Heart left ventricle (tissue), 16 donors: ENCODE measurements at regions not wholly inside any gene's neighbourhood (a gene's known extent, or its start where the extent isn't known, plus 50 kb on each side); places are given as distances from the start of the nearest gene placed in this dataset.
"Not testable (repeated sequence)": the region's sequence is repeated elsewhere in the genome, so short reads cannot be mapped to it uniquely, and the experiment has no call there.

Experiments used
- ATAC-seq, 4 donors: fragments of 200-7000 bp; cut with Tn5 transposase; one replicate each; pipeline ENCODE4 v1.9.1; 2020 to 2022; ENCODE audit warnings: moderate library complexity in 4 of 4, mild to moderate bottlenecking in 3 of 4, moderate number of reproducible peaks in 1 of 4
- DNase-seq, 5 donors: peaks; one replicate each; pipeline ENCODE4 v3.0.0-alpha.2; 2020
- H3K27ac ChIP-seq, 12 donors: fragments of 200-600 bp; sonication (generic) in 4 of 12; one replicate each; pipeline versions ENCODE4 v1.5.0 to v1.8.0; 2016 to 2022; ENCODE audit warnings: mild to moderate bottlenecking in 2 of 12
- H3K27me3 ChIP-seq, 9 donors: fragments of 200-600 bp; sonication (generic) in 2 of 9; one replicate each; pipeline versions ENCODE4 v1.5.1 to v1.8.0; 2016 to 2022; ENCODE audit warnings: mild to moderate bottlenecking in 3 of 9
- H3K36me3 ChIP-seq, 9 donors: fragments of 200-600 bp; sonication (generic) in 2 of 9; one replicate each; pipeline versions ENCODE4 v1.5.0 to v1.8.0; 2018 to 2022; ENCODE audit warnings: mild to moderate bottlenecking in 2 of 9
- H3K4me1 ChIP-seq, 12 donors: fragments of 200-600 bp; sonication (generic) in 4 of 12; one replicate each; pipeline versions ENCODE4 v1.5.0 to v1.8.0; 2016 to 2022; ENCODE audit warnings: mild to moderate bottlenecking in 3 of 12
- H3K4me3 ChIP-seq, 12 donors: fragments of 200-600 bp; sonication (generic) in 4 of 12; one replicate each; pipeline versions ENCODE4 v1.5.0 to v1.8.0; 2017 to 2022; ENCODE audit warnings: mild to moderate bottlenecking in 9 of 12, moderate library complexity in 4 of 12
- H3K9me3 ChIP-seq, 12 donors: fragments of 200-600 bp; sonication (generic) in 4 of 12; one replicate each; pipeline versions ENCODE4 v1.5.0 to v1.8.0; 2016 to 2022; ENCODE audit warnings: mild to moderate bottlenecking in 1 of 12
- CTCF ChIP-seq, 12 donors: fragments of 200-600 bp; sonication (generic) in 4 of 12; IDR thresholded peaks; one replicate each; pipeline versions ENCODE4 v1.5.0 to v1.8.0; 2018 to 2022; ENCODE audit warnings: antibody characterized with exemption in 12 of 12, mild to moderate bottlenecking in 5 of 12
- POLR2A ChIP-seq, 2 donors: fragments of 450-650 bp; IDR thresholded peaks; one replicate each; pipeline ENCODE4 v1.6.1; 2017; ENCODE audit warnings: antibody characterized with exemption in 2 of 2, mild to moderate bottlenecking in 2 of 2, moderate library complexity in 2 of 2
- WGBS, 4 donors: extraction: QIAGEN DNeasy Blood & Tissue Kit in 2 of 4; methylation state at CpG; one replicate each; pipeline versions ENCODE4 v1.1.5 to v1.1.7; 2013 to 2018; 5-methylcytosine and 5-hydroxymethylcytosine counted together
- intact Hi-C, 10 donors: fragments of 100-400 bp; cut with DNase I; formaldehyde crosslinking; loops; one replicate each; pipeline versions ENCODE4 v1.11.1 to v1.14.2; 2022
- donor health status: ischemic (EF 13 %, LVEDD 7.1; RV severe dilation, severe dysfunction).
- donor health status: healthy with polysubstance abuse.
- donor health status: DM: no; HTN: yes; CAD: no.
- donor health status: DM: no; HTN: no; CAD: no.
- donor health status: ischemic (EF 25% LVEDD 6.9; RV normal size, moderate dysfunction).
- donor health status: ischemic (EF 25% LVEDD 5.7; RV mildly dilated, moderate dysfunction).
- donor health status: healthy.
- donor health status: DM: yes; HTN: yes; CAD: no.
- donor health status: ischemic (EF 35%, LVEDD 5.7; RV mildly dilated, moderate dysfunction).
- donor health status: nonischemic (EF 11% LVEDD 7.7; RV severe dilation, severe dysfunction).
- donor health status: DM: yes; HTN: yes; CAD: no.
- donor health status: PGD.
- donor health status: ischemic (EF 29% LVEDD 5.4; RV normal size, mild dysfunction).
- donor health status: nonischemic (EF 23%, LVEDD 6.1; RV moderate dilation, normal function).

GRCh38 chr16:76121636-76122035 is 155.6 kb upstream of the CNTNAP4 start:
- Histone ChIP-seq H3K36me3 (no peaks in the 10 kb centered on the region), H3K4me1 (no peaks in the 10 kb centered on the region), H3K9me3 (no peaks in the 10 kb centered on the region), H3K27me3 (no peaks in the 10 kb centered on the region), H3K4me3 (no peak overlapping the region), H3K27ac (no peak overlapping the region)
- TF ChIP-seq CTCF (IDR thresholded peaks at IDR 0.05): no peak
- TF ChIP-seq POLR2A (IDR thresholded peaks at IDR 0.05): no peak
- intact Hi-C loops: no loop called here
- ATAC-seq (no peak), DNase-seq (no peak)
- WGBS, 4 donors: 65 to 77% (median 71%) methylated on average over 4 of the region's 4 CpGs

GRCh38 chr16:76123966-76124365 is 153.2 kb upstream of the CNTNAP4 start:
- Histone ChIP-seq H3K27ac (no peak overlapping the region), H3K27me3 (no peaks in the 10 kb centered on the region), H3K9me3 (peaks cover 0 to 4% (median 0%) of the 10 kb centered on the region in 12 donors), H3K36me3 (no peaks in the 10 kb centered on the region), H3K4me3 (no peak overlapping the region), H3K4me1 (no peaks in the 10 kb centered on the region)
- no peak for TF ChIP-seq CTCF (IDR thresholded peaks at IDR 0.05)
- TF ChIP-seq POLR2A (IDR thresholded peaks at IDR 0.05): no peak
- intact Hi-C loops: no loop called here
- DNase-seq (no peak), ATAC-seq (no peak)
- 79 to 86% (median 83%) methylated on average over 3 of the region's 3 CpGs for WGBS, 4 donors

- peaks cover 0 to 4% (median 0%) of the 10 kb centered on the region in 12 donors for H3K9me3 ChIP-seq
- H3K27me3 ChIP-seq: no peaks in the 10 kb centered on the region
- TF ChIP-seq CTCF (IDR thresholded peaks at IDR 0.05): no peak
- no peak for TF ChIP-seq POLR2A (IDR thresholded peaks at IDR 0.05)
- intact Hi-C loops: no loop called here
- H3K4me1 ChIP-seq: no peaks in the 10 kb centered on the region
- DNase-seq (no peak), ATAC-seq (no peak)
- H3K4me3 ChIP-seq: no peak overlapping the region
- H3K36me3 ChIP-seq: no peaks in the 10 kb centered on the region
- H3K27ac ChIP-seq: no peak overlapping the region
These were observed 151.3 kb upstream of the CNTNAP4 start for GRCh38 chr16:76125871-76126270.

GRCh38 chr16:76138056-76138455 is 139.1 kb upstream of the CNTNAP4 start:
- 36 to 66% (median 56%) methylated on average over 6 of the region's 6 CpGs for WGBS, 4 donors
- DNase-seq, H3K27ac ChIP-seq, H3K4me3 ChIP-seq, H3K27me3 ChIP-seq, ATAC-seq, intact Hi-C loops, H3K9me3 ChIP-seq, H3K4me1 ChIP-seq, H3K36me3 ChIP-seq: not testable (repeated sequence)

- DNase-seq (no peak), ATAC-seq (no peak)
- intact Hi-C loops: no loop called here
- Histone ChIP-seq H3K27me3 (no peaks in the 10 kb centered on the region), H3K4me3 (no peak overlapping the region), H3K27ac (no peak overlapping the region), H3K9me3 (peaks cover 0 to 3% (median 0%) of the 10 kb centered on the region in 12 donors), H3K36me3 (no peaks in the 10 kb centered on the region), H3K4me1 (no peaks in the 10 kb centered on the region)
- 68 to 76% (median 73%) methylated on average over 5 of the region's 5 CpGs for WGBS, 4 donors
- TF ChIP-seq POLR2A (IDR thresholded peaks at IDR 0.05) (no peak), CTCF (IDR thresholded peaks at IDR 0.05) (no peak)
These were observed 119.6 kb upstream of the CNTNAP4 start for GRCh38 chr16:76157629-76158028.
